ENCODE measurements at regions not wholly inside any gene's neighbourhood (a gene's known extent, or its start where the extent isn't known, plus 50 kb on each side); places are given as distances from the start of the nearest gene placed in this dataset.

GRCh38 chr12:127060933-127061332 is 1206.0 kb upstream of the TMEM132C start:
- TF ChIP-seq CTCF (IDR thresholded peaks at IDR 0.05) (no peak), ZFX (IDR thresholded peaks at IDR 0.05; ENCODE audit: borderline replicate concordance) (no peak)
